Thoracic aorta (tissue), 2 donors: ENCODE measurements at regions not wholly inside any gene's neighbourhood (a gene's known extent, or its start where the extent isn't known, plus 50 kb on each side); places are given as distances from the start of the nearest gene placed in this dataset.
"Not testable (repeated sequence)": the region's sequence is repeated elsewhere in the genome, so short reads cannot be mapped to it uniquely, and the experiment has no call there.

Source experiments
- ATAC-seq: fragments of 150-250 bp; one replicate; pipeline ENCODE4 v1.8.0; 2017; ENCODE audit warnings: low read depth; ENCODE audit not compliant: insufficient number of reproducible peaks, low FRiP score
- DNase-seq: peaks from one replicate; pipeline ENCODE4 v3.0.0-alpha.2; 2020; ENCODE audit warnings: low spot score
- H3K27ac ChIP-seq, 2 donors: fragments of 200-600 bp; sonication (generic); 1 replicate in 1 of 2; 2 replicates in 1 of 2; pipeline ENCODE4 v1.5.1; 2016; ENCODE audit warnings: mild to moderate bottlenecking in 2 of 2, moderate library complexity in 2 of 2
- H3K27me3 ChIP-seq: fragments of 200-600 bp; sonication (generic); replicated peaks from 2 replicates; pipeline ENCODE4 v1.6.0; 2016; ENCODE audit warnings: mild to moderate bottlenecking; ENCODE audit not compliant: insufficient read depth
- H3K36me3 ChIP-seq: fragments of 200-600 bp; sonication (generic); one replicate; pipeline ENCODE4 v1.5.1; 2016
- H3K4me1 ChIP-seq, 2 donors: fragments of 200-600 bp; sonication (generic); 1 replicate in 1 of 2; 2 replicates in 1 of 2; pipeline versions ENCODE4 v1.5.1 to v1.6.0; 2016; ENCODE audit warnings: low read depth in 2 of 2, mild to moderate bottlenecking in 1 of 2; ENCODE audit not compliant: control insufficient read depth in 1 of 2
- H3K4me3 ChIP-seq: fragments of 200-600 bp; sonication (generic); 2 replicates; pipeline ENCODE4 v1.5.1; 2016; ENCODE audit warnings: mild to moderate bottlenecking
- H3K9me3 ChIP-seq: fragments of 200-600 bp; sonication (generic); 2 replicates; pipeline ENCODE4 v1.5.1; 2016
- TF ChIP-seq, protein P1 (sequence below): fragments of 200-600 bp; sonication (generic); IDR thresholded peaks from one replicate; pipeline ENCODE4 v1.5.1; 2019; ENCODE audit warnings: antibody characterized with exemption

DNA sequence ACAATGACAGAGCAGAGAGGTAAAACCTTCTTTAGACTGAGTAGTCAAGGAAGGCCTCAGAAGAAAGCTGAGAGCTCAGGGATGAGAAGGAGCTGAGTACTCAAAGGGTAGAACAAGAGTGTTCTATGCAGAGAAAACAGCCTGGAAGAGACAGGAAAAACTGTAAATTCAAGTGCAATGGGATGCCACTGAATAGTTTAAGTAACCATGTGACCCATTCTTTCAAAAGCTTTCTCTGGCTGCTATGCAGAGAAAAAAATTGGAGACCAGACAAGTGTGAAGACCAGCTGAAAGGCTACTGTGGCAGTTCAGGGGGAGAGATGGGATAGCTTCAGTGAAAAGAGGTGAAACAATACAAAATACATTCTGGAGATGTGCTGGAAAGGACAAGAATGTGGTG, 61.3 kb upstream of the RNF38 start:
- TF ChIP-seq, protein P1, sequence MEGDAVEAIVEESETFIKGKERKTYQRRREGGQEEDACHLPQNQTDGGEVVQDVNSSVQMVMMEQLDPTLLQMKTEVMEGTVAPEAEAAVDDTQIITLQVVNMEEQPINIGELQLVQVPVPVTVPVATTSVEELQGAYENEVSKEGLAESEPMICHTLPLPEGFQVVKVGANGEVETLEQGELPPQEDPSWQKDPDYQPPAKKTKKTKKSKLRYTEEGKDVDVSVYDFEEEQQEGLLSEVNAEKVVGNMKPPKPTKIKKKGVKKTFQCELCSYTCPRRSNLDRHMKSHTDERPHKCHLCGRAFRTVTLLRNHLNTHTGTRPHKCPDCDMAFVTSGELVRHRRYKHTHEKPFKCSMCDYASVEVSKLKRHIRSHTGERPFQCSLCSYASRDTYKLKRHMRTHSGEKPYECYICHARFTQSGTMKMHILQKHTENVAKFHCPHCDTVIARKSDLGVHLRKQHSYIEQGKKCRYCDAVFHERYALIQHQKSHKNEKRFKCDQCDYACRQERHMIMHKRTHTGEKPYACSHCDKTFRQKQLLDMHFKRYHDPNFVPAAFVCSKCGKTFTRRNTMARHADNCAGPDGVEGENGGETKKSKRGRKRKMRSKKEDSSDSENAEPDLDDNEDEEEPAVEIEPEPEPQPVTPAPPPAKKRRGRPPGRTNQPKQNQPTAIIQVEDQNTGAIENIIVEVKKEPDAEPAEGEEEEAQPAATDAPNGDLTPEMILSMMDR = no peak
- Histone ChIP-seq H3K27me3 (no peaks in the 10 kb centered on the region), H3K4me1 (peaks cover 0 to 8% of the 10 kb centered on the region in 2 donors), H3K9me3 (no peaks in the 10 kb centered on the region), H3K27ac (no peak overlapping the region), H3K4me3 (no peak overlapping the region), H3K36me3 (no peaks in the 10 kb centered on the region)
- ATAC-seq (no peak), DNase-seq (no peak)

DNA sequence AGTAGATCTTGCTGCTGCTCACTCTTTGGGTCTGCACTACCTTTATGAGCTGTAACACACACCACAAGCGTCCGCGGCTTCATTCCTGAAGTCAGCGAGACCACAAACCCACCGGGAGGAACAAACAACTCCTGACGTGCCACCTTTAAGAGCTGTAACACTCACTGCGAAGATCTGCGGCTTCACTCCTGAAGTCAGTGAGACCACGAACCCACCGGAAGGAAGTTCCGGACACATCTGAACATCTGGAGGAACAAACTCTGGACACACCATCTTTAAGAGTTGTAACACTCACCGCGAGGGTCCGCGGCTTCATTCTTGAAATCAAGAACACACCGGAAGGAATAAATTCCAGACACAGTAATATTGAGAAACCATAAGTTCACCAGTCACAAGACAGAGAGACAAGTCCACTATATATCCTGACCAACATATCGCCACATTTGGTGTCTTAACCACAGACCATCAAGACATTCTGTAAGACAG, 58.4 kb upstream of the RNF38 start:
- peak overlapping the region; percentile 20 for H3K4me3 ChIP-seq
- H3K36me3 ChIP-seq, H3K9me3 ChIP-seq, H3K27me3 ChIP-seq, ATAC-seq, DNase-seq, H3K4me1 ChIP-seq, H3K27ac ChIP-seq: not testable (repeated sequence)

GRCh38 chr9:36457836-36458429, 57.9 kb upstream of the RNF38 start:
- H3K4me1 ChIP-seq = peaks cover 0 to 8% of the 10 kb centered on the region in 2 donors
- no peak overlapping the region for H3K27ac ChIP-seq
- ATAC-seq = no peak
- no peak for DNase-seq
- TF ChIP-seq, protein P1 = no peak
- no peaks in the 10 kb centered on the region for H3K9me3 ChIP-seq
- H3K27me3 ChIP-seq = no peaks in the 10 kb centered on the region
- H3K4me3 ChIP-seq = peak overlapping the region; percentile 20
- no peaks in the 10 kb centered on the region for H3K36me3 ChIP-seq

GRCh38 chr9:36456480-36457065, 56.5 kb upstream of the RNF38 start:
- no peak for ATAC-seq
- Histone ChIP-seq H3K4me3 (no peak overlapping the region), H3K36me3 (no peaks in the 10 kb centered on the region)

GRCh38 chr9:36451949-36452348, 51.9 kb upstream of the RNF38 start:
- ATAC-seq = no peak
- Histone ChIP-seq H3K4me1 (peaks cover 0 to 3% of the 10 kb centered on the region in 2 donors), H3K4me3 (no peak overlapping the region), H3K9me3 (no peaks in the 10 kb centered on the region), H3K36me3 (no peaks in the 10 kb centered on the region), H3K27me3 (no peaks in the 10 kb centered on the region), H3K27ac (no peak overlapping the region)
- DNase-seq = no peak
- TF ChIP-seq, protein P1 = no peak

More at GRCh38 chr9:36456480-36457065, 56.5 kb upstream of the RNF38 start:
- Histone ChIP-seq H3K4me1 (peaks cover 0 to 8% of the 10 kb centered on the region in 2 donors), H3K27me3 (no peaks in the 10 kb centered on the region), H3K9me3 (no peaks in the 10 kb centered on the region), H3K27ac (no peak overlapping the region)
- DNase-seq = no peak
- TF ChIP-seq, protein P1 = no peak
